Prostate gland (tissue), 2 donors: ENCODE measurements at regions not wholly inside any gene's neighbourhood (a gene's known extent, or its start where the extent isn't known, plus 50 kb on each side); places are given as distances from the start of the nearest gene placed in this dataset.

Experiments used
- CTCF ChIP-seq, 4 experiments: fragments of 200-600 bp in 2 of 4; fragments of 450-650 bp in 2 of 4; sonication (generic) in 2 of 4; IDR thresholded peaks; 1 replicate in 3 of 4; 2 replicates in 1 of 4; pipeline ENCODE4 v1.5.1; 2016 to 2019; ENCODE audit warnings: antibody characterized with exemption in 4 of 4, mild to moderate bottlenecking in 2 of 4, moderate library complexity in 2 of 4
- POLR2A ChIP-seq: fragments of 450-650 bp; IDR thresholded peaks from one replicate; pipeline ENCODE4 v1.6.1; 2016; ENCODE audit warnings: antibody characterized with exemption, mild to moderate bottlenecking
- POLR2AphosphoS5 ChIP-seq: sonication (generic); formaldehyde crosslinking; IDR thresholded peaks from one replicate; pipeline ENCODE4 v1.6.1; 2017; ENCODE audit warnings: antibody characterized with exemption

GRCh38 chr9:107933516-107933915, 443.9 kb upstream of the KLF4 start:
- no peak for TF ChIP-seq POLR2AphosphoS5
- TF ChIP-seq CTCF (IDR thresholded peaks at IDR 0.05), result no peak
- TF ChIP-seq POLR2A, result no peak
